NB4 (cell line): ENCODE measurements at regions not wholly inside any gene's neighbourhood (a gene's known extent, or its start where the extent isn't known, plus 50 kb on each side); places are given as distances from the start of the nearest gene placed in this dataset.

Experiments
- MYC ChIP-seq: IDR thresholded peaks from 2 replicates; pipeline ENCODE4 v1.6.1; 2011; ENCODE audit warnings: low read depth, low read length
- POLR2A ChIP-seq: IDR thresholded peaks from 2 replicates; pipeline ENCODE4 v1.6.1; 2011; ENCODE audit warnings: mild to moderate bottlenecking; ENCODE audit not compliant: insufficient read length; ENCODE audit errors: extremely low read depth
- TF ChIP-seq, protein P1 (sequence below): IDR thresholded peaks from one replicate; pipeline ENCODE4 v1.5.1; 2012; ENCODE audit warnings: low read depth, low read length
- TF ChIP-seq, protein P2 (sequence below): IDR thresholded peaks from 2 replicates; pipeline ENCODE4 v1.6.1; 2011; ENCODE audit warnings: low read depth, low read length

GRCh38 chr5:4197151-4197550 is 601.5 kb downstream of the IRX1 start:
- TF ChIP-seq POLR2A: no peak
- TF ChIP-seq, protein P1, sequence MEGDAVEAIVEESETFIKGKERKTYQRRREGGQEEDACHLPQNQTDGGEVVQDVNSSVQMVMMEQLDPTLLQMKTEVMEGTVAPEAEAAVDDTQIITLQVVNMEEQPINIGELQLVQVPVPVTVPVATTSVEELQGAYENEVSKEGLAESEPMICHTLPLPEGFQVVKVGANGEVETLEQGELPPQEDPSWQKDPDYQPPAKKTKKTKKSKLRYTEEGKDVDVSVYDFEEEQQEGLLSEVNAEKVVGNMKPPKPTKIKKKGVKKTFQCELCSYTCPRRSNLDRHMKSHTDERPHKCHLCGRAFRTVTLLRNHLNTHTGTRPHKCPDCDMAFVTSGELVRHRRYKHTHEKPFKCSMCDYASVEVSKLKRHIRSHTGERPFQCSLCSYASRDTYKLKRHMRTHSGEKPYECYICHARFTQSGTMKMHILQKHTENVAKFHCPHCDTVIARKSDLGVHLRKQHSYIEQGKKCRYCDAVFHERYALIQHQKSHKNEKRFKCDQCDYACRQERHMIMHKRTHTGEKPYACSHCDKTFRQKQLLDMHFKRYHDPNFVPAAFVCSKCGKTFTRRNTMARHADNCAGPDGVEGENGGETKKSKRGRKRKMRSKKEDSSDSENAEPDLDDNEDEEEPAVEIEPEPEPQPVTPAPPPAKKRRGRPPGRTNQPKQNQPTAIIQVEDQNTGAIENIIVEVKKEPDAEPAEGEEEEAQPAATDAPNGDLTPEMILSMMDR: no peak
- TF ChIP-seq, protein P2, sequence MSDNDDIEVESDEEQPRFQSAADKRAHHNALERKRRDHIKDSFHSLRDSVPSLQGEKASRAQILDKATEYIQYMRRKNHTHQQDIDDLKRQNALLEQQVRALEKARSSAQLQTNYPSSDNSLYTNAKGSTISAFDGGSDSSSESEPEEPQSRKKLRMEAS: no peak
- no peak for TF ChIP-seq MYC
